HG03520 (cell line): ENCODE measurements at regions not wholly inside any gene's neighbourhood (a gene's known extent, or its start where the extent isn't known, plus 50 kb on each side); places are given as distances from the start of the nearest gene placed in this dataset.
"Not testable (repeated sequence)": the region's sequence is repeated elsewhere in the genome, so short reads cannot be mapped to it uniquely, and the experiment has no call there.

ENCODE experiments used
- ATAC-seq: cut with Tn5 transposase; IDR thresholded peaks from one replicate; pipeline ENCODE4 v1.9.1; 2021; ENCODE audit warnings: mild to moderate bottlenecking, moderate library complexity; ENCODE audit not compliant: unreplicated experiment

GRCh38 chr2:53379547-53379946 lies 388.1 kb upstream of the CHAC2 start:
- ATAC-seq = no peak

GRCh38 chr2:53378791-53379190 lies 388.8 kb upstream of the CHAC2 start:
- no peak for ATAC-seq

GRCh38 chr2:53373126-53373525 lies 394.5 kb upstream of the CHAC2 start:
- no peak for ATAC-seq

- ATAC-seq = no peak
These were observed 401.1 kb upstream of the CHAC2 start for GRCh38 chr2:53366543-53366942.

GRCh38 chr2:53362934-53363333 lies 404.7 kb upstream of the CHAC2 start:
- ATAC-seq = no peak

- ATAC-seq = no peak
These were observed 411.2 kb upstream of the CHAC2 start for GRCh38 chr2:53356291-53356905.

- ATAC-seq = no peak
These were observed 414.2 kb upstream of the CHAC2 start for GRCh38 chr2:53353135-53354114.

- ATAC-seq = no peak
These were observed 420.3 kb upstream of the CHAC2 start for GRCh38 chr2:53347269-53347668.

- ATAC-seq = no peak
These were observed 425.4 kb upstream of the CHAC2 start for GRCh38 chr2:53342248-53342647.

- ATAC-seq = no peak
These were observed 433.0 kb upstream of the CHAC2 start for GRCh38 chr2:53334610-53335009.

GRCh38 chr2:53331667-53332066 lies 435.9 kb upstream of the CHAC2 start:
- no peak for ATAC-seq

GRCh38 chr2:53317861-53318260 lies 449.7 kb upstream of the CHAC2 start:
- ATAC-seq = no peak

GRCh38 chr2:53315149-53315548 lies 452.5 kb upstream of the CHAC2 start:
- no peak for ATAC-seq

- no peak for ATAC-seq
These were observed 452.9 kb upstream of the CHAC2 start for GRCh38 chr2:53314718-53315117.

GRCh38 chr2:53313644-53314043 lies 454.0 kb upstream of the CHAC2 start:
- ATAC-seq = not testable (repeated sequence)

- no peak for ATAC-seq
These were observed 454.9 kb upstream of the CHAC2 start for GRCh38 chr2:53312721-53313120.

GRCh38 chr2:53312181-53312580 lies 455.4 kb upstream of the CHAC2 start:
- no peak for ATAC-seq

- ATAC-seq = no peak
These were observed 464.5 kb upstream of the CHAC2 start for GRCh38 chr2:53303012-53303578.

- no peak for ATAC-seq
These were observed 465.1 kb upstream of the CHAC2 start for GRCh38 chr2:53302455-53302854.

GRCh38 chr2:53289309-53290006 lies 478.1 kb upstream of the CHAC2 start:
- no peak for ATAC-seq

- no peak for ATAC-seq
These were observed 481.3 kb upstream of the CHAC2 start for GRCh38 chr2:53286345-53286744.
